Muscle of leg (tissue), 3 donors: ENCODE measurements at regions not wholly inside any gene's neighbourhood (a gene's known extent, or its start where the extent isn't known, plus 50 kb on each side); places are given as distances from the start of the nearest gene placed in this dataset.

ENCODE experiments used
- DNase-seq: peaks from one replicate; pipeline ENCODE4 v3.0.0; 2013
- H3K27ac ChIP-seq: one replicate; pipeline ENCODE4 v1.5.1; 2013; ENCODE audit warnings: mild to moderate bottlenecking, low read length, control low read depth
- H3K27me3 ChIP-seq: one replicate; pipeline ENCODE4 v1.6.1; 2013; ENCODE audit warnings: low read length; ENCODE audit not compliant: control insufficient read depth, insufficient read depth
- H3K36me3 ChIP-seq: one replicate; pipeline ENCODE4 v1.6.1; 2013; ENCODE audit warnings: low read length; ENCODE audit not compliant: control insufficient read depth, insufficient read depth
- H3K4me1 ChIP-seq: one replicate; pipeline ENCODE4 v1.6.1; 2013; ENCODE audit warnings: low read length; ENCODE audit not compliant: control insufficient read depth, insufficient read depth
- H3K4me3 ChIP-seq: one replicate; pipeline ENCODE4 v1.5.1; 2013; ENCODE audit warnings: low read length, control low read depth
- H3K9me3 ChIP-seq: replicated peaks from 2 replicates; pipeline ENCODE4 v1.6.1; 2013; ENCODE audit warnings: low read depth, low read length; ENCODE audit not compliant: control insufficient read depth
- WGBS: methylation state at CpG from one replicate; pipeline ENCODE4 v1.1.5; 2013; ENCODE audit warnings: missing lambda C conversion rate; ENCODE audit not compliant: insufficient coverage; 5-methylcytosine and 5-hydroxymethylcytosine counted together

DNA sequence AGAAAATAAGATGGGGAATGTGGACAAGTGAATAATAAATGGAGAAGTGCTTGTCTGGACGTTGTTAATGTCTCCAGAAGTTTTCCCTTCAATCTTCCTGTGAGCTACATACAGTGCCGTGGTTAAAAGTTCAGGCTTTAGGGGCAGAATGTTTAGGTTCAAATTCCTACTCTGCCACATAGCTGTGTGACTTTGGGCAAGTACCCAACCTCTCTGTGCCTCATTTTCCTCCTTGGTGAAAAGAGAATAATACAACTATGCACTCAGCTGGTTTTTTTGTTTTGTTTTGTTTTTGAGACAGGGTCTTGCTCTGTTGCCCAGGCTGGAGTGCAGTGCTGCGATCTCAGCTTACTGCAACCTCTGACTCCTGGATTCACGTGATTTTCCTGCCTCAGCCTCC lies 143.5 kb downstream of the CHIC2 start:
- no peaks in the 10 kb centered on the region for H3K36me3 ChIP-seq
- no peak overlapping the region for H3K4me3 ChIP-seq
- no peaks in the 10 kb centered on the region for H3K9me3 ChIP-seq
- H3K27ac ChIP-seq: no peak overlapping the region
- H3K27me3 ChIP-seq: peaks cover 2% of the 10 kb centered on the region
- WGBS: 93% methylated on average over 2 of the region's 4 CpGs
- peaks cover 2% of the 10 kb centered on the region for H3K4me1 ChIP-seq
- DNase-seq: no peak

DNA sequence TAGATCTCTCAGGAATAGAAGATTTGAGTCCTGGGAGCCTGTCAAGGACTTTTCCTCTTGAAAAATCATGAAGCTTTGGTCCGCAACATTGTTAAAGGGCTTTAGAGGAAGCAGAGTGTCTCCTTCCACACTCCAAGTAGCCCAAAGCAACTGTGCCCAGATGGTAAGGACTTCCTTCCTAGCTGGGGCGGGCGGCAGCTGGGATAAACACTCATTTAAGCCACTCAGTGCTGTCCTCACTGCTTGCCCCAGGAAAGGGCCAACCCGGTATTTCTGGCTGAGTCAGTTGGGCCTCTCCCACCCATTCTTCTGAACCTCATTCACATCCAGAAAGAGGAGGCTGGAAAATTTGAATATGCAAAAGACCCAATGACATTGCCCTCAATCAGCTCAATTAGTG lies 144.3 kb downstream of the CHIC2 start:
- Histone ChIP-seq H3K27ac (no peak overlapping the region), H3K36me3 (no peaks in the 10 kb centered on the region), H3K27me3 (no peaks in the 10 kb centered on the region), H3K4me3 (no peak overlapping the region), H3K4me1 (peaks cover 2% of the 10 kb centered on the region), H3K9me3 (no peaks in the 10 kb centered on the region)
- no peak for DNase-seq
- 50% methylated on average over 1 of the region's 4 CpGs for WGBS

DNA sequence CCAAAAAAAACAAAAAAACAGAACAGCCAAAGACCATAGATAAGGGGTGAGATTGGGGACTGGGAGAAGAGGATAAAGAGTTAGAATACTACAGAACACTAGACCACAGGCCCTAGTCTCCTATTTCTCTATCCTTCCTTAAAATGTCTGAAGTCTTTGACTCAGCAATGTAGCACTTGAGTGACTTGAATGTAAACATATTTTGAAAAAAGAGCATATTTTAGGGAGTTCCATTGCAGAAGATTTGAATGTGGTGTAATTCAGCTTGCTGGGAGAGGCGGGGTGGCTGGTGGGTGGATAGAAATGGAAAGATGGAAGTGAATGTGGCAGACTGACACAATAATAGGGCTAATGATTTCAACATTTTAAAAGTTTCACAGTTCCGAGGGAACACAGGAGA lies 144.9 kb downstream of the CHIC2 start:
- Histone ChIP-seq H3K4me1 (peaks cover 2% of the 10 kb centered on the region), H3K36me3 (no peaks in the 10 kb centered on the region), H3K9me3 (no peaks in the 10 kb centered on the region), H3K27ac (no peak overlapping the region), H3K27me3 (no peaks in the 10 kb centered on the region), H3K4me3 (no peak overlapping the region)
- DNase-seq: no peak
- WGBS: 91% methylated on average over 1 of the region's 2 CpGs

DNA sequence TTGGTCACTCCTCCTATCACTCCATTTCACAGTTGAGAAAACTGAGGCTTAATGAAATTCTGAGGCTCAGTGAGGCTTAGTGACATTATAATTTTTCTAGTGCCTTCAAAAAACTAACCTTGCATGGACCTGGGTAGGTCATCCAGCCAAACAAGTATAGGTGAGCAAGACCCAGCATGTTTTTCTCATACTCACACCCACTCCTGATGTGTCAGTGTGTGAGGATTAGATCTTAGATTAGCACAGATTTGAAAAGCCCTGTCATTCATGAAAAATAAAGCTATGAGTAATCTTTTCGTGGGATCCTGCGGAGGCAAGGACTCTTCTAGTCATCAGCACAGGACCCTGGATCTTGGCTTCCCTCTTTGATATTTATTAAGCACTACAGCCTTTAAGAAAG lies 146.7 kb downstream of the CHIC2 start:
- no peaks in the 10 kb centered on the region for H3K27me3 ChIP-seq
- WGBS: no CpG with 5 or more reads among the region's 2 CpGs
- no peak overlapping the region for H3K4me3 ChIP-seq
- no peaks in the 10 kb centered on the region for H3K36me3 ChIP-seq
- H3K27ac ChIP-seq: no peak overlapping the region
- H3K4me1 ChIP-seq: no peaks in the 10 kb centered on the region
- DNase-seq: no peak
- H3K9me3 ChIP-seq: no peaks in the 10 kb centered on the region

DNA sequence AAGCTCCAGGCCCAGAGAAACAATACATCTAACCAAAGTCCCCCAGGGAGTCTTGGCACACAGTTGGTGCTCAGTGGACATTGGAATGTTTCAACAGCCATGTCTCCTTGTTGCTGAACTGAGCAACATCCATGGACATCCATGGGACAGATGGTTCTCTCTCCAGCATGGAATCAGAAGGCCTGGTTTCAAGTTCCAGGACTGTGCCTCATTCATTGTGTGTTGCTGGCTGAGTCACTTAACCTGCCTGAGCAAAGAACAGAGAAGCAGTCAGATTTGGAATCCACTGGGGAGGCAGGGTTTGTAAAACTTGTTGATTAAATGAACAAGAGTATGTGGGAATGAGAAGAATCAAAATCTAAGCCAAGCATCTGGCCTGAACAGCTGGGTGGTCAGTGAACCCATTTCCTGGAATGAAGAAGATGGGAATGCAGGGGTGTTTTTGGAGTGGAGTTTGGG lies 147.9 kb downstream of the CHIC2 start:
- peaks cover 2% of the 10 kb centered on the region for H3K27me3 ChIP-seq
- H3K9me3 ChIP-seq: no peaks in the 10 kb centered on the region
- H3K4me3 ChIP-seq: no peak overlapping the region
- peak; percentile 43 for DNase-seq
- no peaks in the 10 kb centered on the region for H3K4me1 ChIP-seq
- H3K27ac ChIP-seq: no peak overlapping the region
- no peaks in the 10 kb centered on the region for H3K36me3 ChIP-seq

DNA sequence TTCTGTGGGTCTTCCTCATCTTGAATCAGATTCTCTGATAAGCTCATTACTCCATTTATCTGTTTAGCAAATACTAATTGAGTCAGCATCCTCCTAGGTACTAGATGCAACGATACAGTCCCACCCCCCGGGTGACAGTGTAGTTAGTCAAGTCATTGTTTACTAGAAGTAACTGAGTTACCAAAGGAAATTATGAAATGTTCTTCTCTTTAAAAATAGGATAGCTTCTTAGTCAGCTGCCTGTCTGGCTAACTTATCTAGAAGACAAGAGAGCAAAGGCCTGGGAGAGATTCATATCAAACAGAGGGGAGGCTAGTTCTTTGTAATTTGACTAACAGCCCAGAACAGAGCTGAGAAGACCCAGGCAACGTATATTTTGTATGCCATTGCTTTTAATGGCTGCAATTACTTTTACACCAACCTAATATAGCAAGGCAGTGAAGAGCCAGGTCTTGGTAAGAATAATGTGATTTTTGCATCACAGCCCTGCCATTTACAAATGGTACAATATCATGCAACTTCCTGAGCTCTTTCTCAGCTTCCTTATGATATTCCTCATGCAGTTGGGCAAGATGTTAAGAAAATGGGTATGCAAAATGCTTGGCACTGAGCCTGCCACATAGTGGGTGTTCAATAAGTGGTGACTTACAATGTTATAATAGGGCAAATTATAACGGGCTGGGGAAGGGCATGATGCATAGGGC lies 149.9 kb downstream of the CHIC2 start:
- Histone ChIP-seq H3K27ac (no peak overlapping the region), H3K9me3 (no peaks in the 10 kb centered on the region), H3K27me3 (peaks cover 4% of the 10 kb centered on the region), H3K4me1 (no peaks in the 10 kb centered on the region), H3K4me3 (no peak overlapping the region), H3K36me3 (no peaks in the 10 kb centered on the region)
- no peak for DNase-seq
- 100% methylated on average over 1 of the region's 4 CpGs for WGBS

DNA sequence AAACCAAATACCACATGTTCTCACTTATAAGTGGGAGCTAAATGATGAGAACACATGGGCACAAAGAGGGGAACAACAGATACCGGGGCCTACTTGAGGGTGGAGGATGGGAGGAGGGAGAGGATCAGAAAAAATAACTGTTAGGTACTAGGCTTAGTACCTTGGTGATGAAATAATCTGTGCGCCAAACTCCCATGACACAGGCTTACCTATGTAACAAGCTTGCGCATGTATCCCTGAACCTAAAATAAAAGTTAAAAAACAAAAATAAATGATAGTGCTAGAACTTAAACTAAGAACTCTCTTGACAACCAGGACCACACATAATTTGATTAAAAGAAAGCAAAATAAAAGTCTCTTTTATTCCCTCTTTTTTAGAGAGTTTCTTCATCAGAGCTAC lies 150.6 kb downstream of the CHIC2 start:
- WGBS: 71% methylated on average over 1 of the region's 3 CpGs

DNA sequence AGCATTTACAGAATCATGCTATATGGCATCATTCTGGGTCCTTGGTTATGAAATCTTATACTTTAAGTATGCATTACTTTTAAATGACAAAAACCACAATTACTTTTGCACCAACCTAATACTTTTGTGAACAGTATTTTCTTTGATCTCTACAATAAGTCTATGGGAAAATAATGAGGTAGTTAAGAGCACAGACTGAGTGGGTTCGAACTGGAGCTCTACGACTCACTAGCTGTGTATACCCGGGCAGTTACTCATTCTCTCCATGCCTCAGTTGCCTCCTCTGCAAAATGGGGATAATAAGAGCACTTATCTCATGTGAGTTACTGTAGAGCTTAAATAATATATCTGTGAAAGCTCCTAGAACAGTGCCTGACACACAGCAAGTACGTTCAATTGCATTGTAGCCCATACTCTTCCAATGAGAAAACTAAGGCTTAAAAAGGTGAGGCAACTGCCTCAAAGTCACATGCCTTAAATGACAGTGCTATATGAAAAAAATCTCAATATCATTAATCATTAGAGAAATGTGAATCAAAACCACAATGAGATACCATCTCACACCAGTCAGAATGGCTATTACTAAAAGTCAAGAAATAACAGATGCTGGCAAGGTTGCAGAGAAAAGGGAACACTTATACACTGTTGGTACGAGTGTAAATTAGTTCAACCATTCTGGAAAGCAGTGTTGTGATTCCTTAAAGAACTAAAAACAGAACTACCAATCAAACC lies 151.5 kb downstream of the CHIC2 start:
- Histone ChIP-seq H3K9me3 (no peaks in the 10 kb centered on the region), H3K4me1 (peaks cover 2% of the 10 kb centered on the region), H3K27ac (no peak overlapping the region), H3K4me3 (no peak overlapping the region), H3K36me3 (no peaks in the 10 kb centered on the region), H3K27me3 (peaks cover 6% of the 10 kb centered on the region)
- no CpG with 5 or more reads among the region's 5 CpGs for WGBS
- DNase-seq: no peak

More for the DNA sequence above, 150.6 kb downstream of the CHIC2 start:
- Histone ChIP-seq H3K9me3 (no peaks in the 10 kb centered on the region), H3K4me1 (peaks cover 2% of the 10 kb centered on the region), H3K27me3 (peaks cover 4% of the 10 kb centered on the region), H3K27ac (no peak overlapping the region), H3K36me3 (no peaks in the 10 kb centered on the region), H3K4me3 (no peak overlapping the region)
- no peak for DNase-seq

DNA sequence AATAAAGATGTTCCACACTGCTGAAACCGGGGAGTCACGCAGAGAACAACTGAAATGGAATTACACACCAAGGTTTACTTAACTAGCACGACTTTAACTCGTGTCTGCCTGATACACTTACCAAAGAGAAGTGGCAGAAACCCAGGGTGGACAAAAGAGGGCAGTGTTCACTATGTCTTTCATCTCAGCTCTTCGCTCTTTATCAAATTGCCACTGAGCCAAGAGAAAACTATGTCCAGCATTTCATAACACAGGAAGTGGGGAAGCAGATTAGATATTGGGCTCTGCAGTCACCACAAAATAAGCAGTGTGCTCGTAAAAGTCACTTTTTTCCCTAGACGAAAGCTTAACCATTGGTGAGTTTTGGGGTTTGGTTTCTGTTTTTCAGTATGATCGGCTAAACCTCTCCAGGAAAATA lies 155.7 kb downstream of the CHIC2 start:
- DNase-seq: peak; percentile 89
- Histone ChIP-seq H3K27me3 (peaks cover 10% of the 10 kb centered on the region), H3K27ac (peak overlapping the region; percentile 17), H3K4me1 (peaks cover 9% of the 10 kb centered on the region), H3K4me3 (peak overlapping the region; percentile 3), H3K9me3 (no peaks in the 10 kb centered on the region), H3K36me3 (no peaks in the 10 kb centered on the region)
- WGBS: 5% methylated on average over 4 of the region's 8 CpGs

DNA sequence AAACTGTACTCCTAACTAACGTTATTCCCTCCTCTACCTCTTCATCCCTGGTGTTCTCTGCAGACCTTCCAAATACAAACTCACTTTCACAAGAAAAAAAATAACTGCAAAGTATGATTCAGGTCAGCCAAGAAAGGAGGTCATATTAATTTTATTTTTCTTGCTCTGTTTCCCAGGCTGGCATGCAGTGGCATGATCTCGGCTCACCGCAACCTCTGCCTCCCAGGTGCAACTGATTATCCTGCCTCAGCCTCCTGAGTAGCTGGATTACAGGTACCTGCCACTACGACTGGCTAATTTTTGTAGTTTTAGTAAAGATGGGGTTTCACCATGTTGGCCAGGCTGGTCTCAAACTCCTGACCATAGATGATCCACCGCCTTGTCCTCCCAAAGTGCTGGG lies 156.6 kb downstream of the CHIC2 start:
- no peak overlapping the region for H3K27ac ChIP-seq
- peaks cover 10% of the 10 kb centered on the region for H3K27me3 ChIP-seq
- peaks cover 9% of the 10 kb centered on the region for H3K4me1 ChIP-seq
- no peak overlapping the region for H3K4me3 ChIP-seq
- no peak for DNase-seq
- WGBS: 74% methylated on average over 3 of the region's 5 CpGs
- no peaks in the 10 kb centered on the region for H3K36me3 ChIP-seq
- no peaks in the 10 kb centered on the region for H3K9me3 ChIP-seq
